Transverse colon (tissue), 4 donors: ENCODE measurements at regions not wholly inside any gene's neighbourhood (a gene's known extent, or its start where the extent isn't known, plus 50 kb on each side); places are given as distances from the start of the nearest gene placed in this dataset.
A peak's percentile ranks its signal among the peaks of the same experiment; 100 is the strongest.
"Not testable (repeated sequence)": the region's sequence is repeated elsewhere in the genome, so short reads cannot be mapped to it uniquely, and the experiment has no call there.

ENCODE experiments used
- DNase-seq: peaks from one replicate; pipeline ENCODE4 v3.0.0-alpha.2; 2019
- H3K27ac ChIP-seq, 4 donors: fragments of 200-600 bp; sonication (generic); 2 replicates each; pipeline ENCODE4 v1.5.1; 2016 to 2018; ENCODE audit warnings: inconsistent platforms in 4 of 4
- H3K27me3 ChIP-seq: fragments of 200-600 bp; sonication (generic); 2 replicates; pipeline ENCODE4 v1.5.1; 2017; ENCODE audit warnings: inconsistent platforms
- H3K36me3 ChIP-seq, 4 donors: fragments of 200-600 bp; sonication (generic); 2 replicates each; pipeline ENCODE4 v1.5.1; 2017 to 2019; ENCODE audit warnings: inconsistent platforms in 4 of 4
- H3K4me1 ChIP-seq, 4 donors: fragments of 200-600 bp; sonication (generic); 2 replicates each; pipeline ENCODE4 v1.5.1; 2017 to 2020; ENCODE audit warnings: inconsistent platforms in 4 of 4
- H3K4me3 ChIP-seq, 4 donors: fragments of 200-600 bp; sonication (generic); 1 replicate in 1 of 4; 2 replicates in 3 of 4; pipeline versions ENCODE4 v1.5.1 to v1.6.1; 2017 to 2019; ENCODE audit warnings: inconsistent platforms in 4 of 4
- H3K9me3 ChIP-seq, 2 donors: fragments of 200-600 bp; sonication (generic); 2 replicates each; pipeline ENCODE4 v1.5.1; 2017 to 2019; ENCODE audit warnings: inconsistent platforms in 2 of 2
- CTCF ChIP-seq, 5 experiments: fragments of 200-600 bp in 3 of 5; fragments of 450-650 bp in 2 of 5; sonication (generic) in 3 of 5; IDR thresholded peaks; 1 replicate in 2 of 5; 2 replicates in 3 of 5; pipeline ENCODE4 v1.5.1; 2016 to 2017; ENCODE audit warnings: antibody characterized with exemption in 5 of 5, inconsistent platforms in 3 of 5, mild to moderate bottlenecking in 2 of 5, moderate library complexity in 1 of 5
- EP300 ChIP-seq: sonication (generic); formaldehyde crosslinking; IDR thresholded peaks from one replicate; pipeline ENCODE4 v1.6.1; 2017; ENCODE audit warnings: antibody characterized with exemption, low read depth
- POLR2A ChIP-seq: fragments of 450-650 bp; IDR thresholded peaks from one replicate; pipeline ENCODE4 v1.6.1; 2016; ENCODE audit warnings: antibody characterized with exemption, mild to moderate bottlenecking, moderate library complexity
- POLR2AphosphoS5 ChIP-seq, 3 donors: sonication (generic); formaldehyde crosslinking; IDR thresholded peaks; one replicate each; pipeline ENCODE4 v1.6.1; 2016; ENCODE audit warnings: antibody characterized with exemption in 3 of 3
- WGBS, 2 donors: methylation state at CpG; one replicate each; pipeline ENCODE4 v1.1.5; 2018; ENCODE audit warnings: low coverage in 1 of 2; 5-methylcytosine and 5-hydroxymethylcytosine counted together
- in situ Hi-C, 4 donors: fragments of 200-750 bp; cut with MboI; loops; one replicate each; pipeline versions ENCODE4 v1.15.0 to v1.15.1; 2017; ENCODE audit warnings: low sequenced_read_pairs in 3 of 4, low pct_ligation_motif_present in 1 of 4, low pct_unique_long_range_greater_than_20kb in 1 of 4
- intact Hi-C: fragments of 100-400 bp; cut with DNase I; formaldehyde crosslinking; loops from one replicate; pipeline ENCODE4 v1.15.1; 2023; ENCODE audit warnings: low total_unique reads

DNA sequence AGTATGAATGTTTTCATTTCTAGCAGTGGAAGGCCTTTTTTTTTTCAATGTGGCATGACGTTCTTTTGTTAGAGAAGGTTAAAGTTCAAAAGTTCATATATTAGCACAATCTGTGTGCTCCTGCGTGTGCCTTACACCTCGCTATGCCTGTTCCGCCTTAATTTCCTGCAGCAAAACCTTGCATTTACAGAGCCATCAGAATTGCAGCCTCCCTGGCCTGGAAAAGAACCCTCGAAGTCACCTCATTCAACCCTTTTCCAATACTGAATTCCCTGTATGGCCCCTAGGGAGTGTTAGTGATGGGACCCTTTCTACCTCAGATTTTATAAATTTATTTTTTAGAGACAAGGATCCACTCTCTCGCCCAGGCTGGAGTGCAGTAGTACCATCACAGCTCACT lies 103.5 kb upstream of the ZNF438 start:
- in situ Hi-C loops, result loop anchor here in 1 of 4 donors (25.0 kb wide), 1 partner anchor 627 kb away; no protein-coding TSS in a partner anchor
- H3K27ac ChIP-seq, result peak overlapping the region in 3 of 4 donors; percentile 84 to 87 (median 87)
- intact Hi-C loops, result loop anchor here (10.0 kb wide), 1 partner anchor 350 kb away; no protein-coding TSS in a partner anchor

DNA sequence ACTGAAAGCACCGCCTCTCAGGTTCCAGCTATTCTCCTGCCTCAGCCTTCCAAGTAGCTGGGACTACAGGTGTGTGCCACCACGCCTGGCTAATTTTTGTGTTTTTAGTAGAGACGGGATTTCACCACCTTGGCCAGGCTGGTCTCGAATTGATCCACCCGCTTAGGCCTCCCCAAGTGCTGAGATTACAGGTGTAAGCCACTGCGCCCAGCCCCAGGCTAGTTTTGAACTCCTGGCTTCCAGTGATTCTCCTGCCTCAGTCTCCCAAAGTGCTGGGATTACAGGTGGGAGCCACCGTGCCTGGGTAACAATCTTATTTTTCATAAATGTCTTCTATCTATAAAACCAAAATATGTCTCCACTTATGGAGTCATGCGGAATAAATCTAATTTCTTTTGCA lies 104.1 kb upstream of the ZNF438 start:
- not testable (repeated sequence) for H3K36me3 ChIP-seq, H3K27me3 ChIP-seq, DNase-seq, H3K9me3 ChIP-seq, H3K4me3 ChIP-seq
- Histone ChIP-seq H3K27ac (peak overlapping the region in 2 of 4 donors; percentile 16 to 87), H3K4me1 (peaks cover 5 to 24% (median 21%) of the 10 kb centered on the region in 4 donors)
- in situ Hi-C loops (loop anchor here in 1 of 4 donors (25.0 kb wide), 1 partner anchor 627 kb away; no protein-coding TSS in a partner anchor), intact Hi-C loops (loop anchor here (10.0 kb wide), 1 partner anchor 351 kb away; no protein-coding TSS in a partner anchor)
- 95 to 100% methylated on average over 1 to 8 of the region's 8 CpGs for WGBS, 2 donors

More for the DNA sequence above, 103.5 kb upstream of the ZNF438 start:
- H3K36me3 ChIP-seq, result no peaks in the 10 kb centered on the region
- WGBS, 2 donors, result 43 to 76% methylated on average over 4 to 6 of the region's 6 CpGs
- no peaks in the 10 kb centered on the region for H3K9me3 ChIP-seq
- no peaks in the 10 kb centered on the region for H3K27me3 ChIP-seq
- H3K4me3 ChIP-seq, result no peak overlapping the region
- DNase-seq, result no peak
- H3K4me1 ChIP-seq, result peaks cover 5 to 24% (median 21%) of the 10 kb centered on the region in 4 donors
- TF ChIP-seq POLR2AphosphoS5 (IDR thresholded peaks at IDR 0.05), result no peak
- TF ChIP-seq EP300, result no peak
- TF ChIP-seq POLR2A, result no peak
- TF ChIP-seq CTCF (IDR thresholded peaks at IDR 0.05), result no peak

- WGBS, 2 donors, result 61 to 67% methylated on average over 4 of the region's 4 CpGs
Measured at GRCh38 chr10:31136386-31136785, 104.7 kb upstream of the ZNF438 start.

DNA sequence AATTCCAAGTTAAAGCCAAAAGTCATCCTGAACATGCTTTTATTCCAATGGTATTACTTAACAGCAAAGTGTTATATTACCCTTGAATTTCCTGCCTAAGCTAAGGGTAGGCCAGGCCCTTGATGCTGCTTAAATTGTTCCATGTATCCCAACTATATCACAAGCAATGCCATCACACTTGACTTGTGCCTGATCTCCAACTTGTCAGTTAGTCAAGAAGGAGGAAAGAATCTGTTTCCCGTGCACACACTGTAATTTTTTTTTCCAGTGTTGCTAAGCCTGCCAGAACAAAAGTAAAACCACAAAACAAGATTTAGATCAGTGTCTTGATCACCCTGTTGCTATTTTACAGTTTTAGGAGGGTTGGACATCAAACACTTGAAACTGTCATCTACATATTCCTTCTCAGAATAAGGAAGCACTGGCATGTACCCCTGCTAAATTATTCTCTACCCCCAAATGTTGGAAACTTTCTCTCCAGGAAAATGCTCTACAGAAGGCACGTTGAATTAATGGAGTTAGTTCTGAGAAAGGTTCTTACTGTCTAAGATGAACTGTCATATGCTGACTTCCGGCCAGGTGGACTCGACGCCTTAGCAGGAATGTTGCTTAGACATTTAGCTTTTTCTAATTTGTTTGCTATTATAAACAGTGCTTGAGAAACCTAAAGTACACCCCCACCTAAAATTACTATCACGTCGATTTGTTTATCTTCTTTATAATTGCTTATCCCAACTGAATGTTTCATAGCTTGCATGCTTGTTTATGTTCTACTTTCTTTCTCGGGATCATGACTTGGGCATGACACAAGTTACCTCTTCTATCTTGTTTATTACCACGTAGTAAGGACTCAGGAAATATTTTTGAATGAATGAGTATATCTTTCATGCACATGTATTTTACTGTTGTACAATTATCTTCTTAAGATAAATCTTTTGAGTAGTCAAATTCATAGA lies 105.5 kb upstream of the ZNF438 start:
- Histone ChIP-seq H3K4me1 (peaks cover 5 to 24% (median 21%) of the 10 kb centered on the region in 4 donors), H3K27ac (peak overlapping the region; percentile 13 to 50 (median 38)), H3K36me3 (no peaks in the 10 kb centered on the region), H3K27me3 (no peaks in the 10 kb centered on the region), H3K4me3 (no peak overlapping the region), H3K9me3 (no peaks in the 10 kb centered on the region)
- no peak for DNase-seq
- intact Hi-C loops, result loop anchor here (10.0 kb wide), 1 partner anchor 352 kb away; no protein-coding TSS in a partner anchor
- 39 to 56% methylated on average over 9 of the region's 9 CpGs for WGBS, 2 donors
- in situ Hi-C loops, result loop anchor here in 1 of 4 donors (25.0 kb wide), 1 partner anchor 625 kb away; no protein-coding TSS in a partner anchor
- TF ChIP-seq CTCF (IDR thresholded peaks at IDR 0.05), result no peak

More at GRCh38 chr10:31136386-31136785, 104.7 kb upstream of the ZNF438 start:
- in situ Hi-C loops (loop anchor here in 1 of 4 donors (25.0 kb wide), 1 partner anchor 626 kb away; no protein-coding TSS in a partner anchor), intact Hi-C loops (loop anchor here (10.0 kb wide), 1 partner anchor 352 kb away; no protein-coding TSS in a partner anchor)
- no peaks in the 10 kb centered on the region for H3K9me3 ChIP-seq
- H3K4me3 ChIP-seq, result no peak overlapping the region
- peak overlapping the region; percentile 13 to 50 (median 38) for H3K27ac ChIP-seq
- no peak for TF ChIP-seq POLR2A
- no peak for TF ChIP-seq POLR2AphosphoS5 (IDR thresholded peaks at IDR 0.05)
- no peak for TF ChIP-seq CTCF (IDR thresholded peaks at IDR 0.05)
- TF ChIP-seq EP300, result no peak
- peaks cover 5 to 24% (median 21%) of the 10 kb centered on the region in 4 donors for H3K4me1 ChIP-seq
- no peak for DNase-seq
- H3K36me3 ChIP-seq, result no peaks in the 10 kb centered on the region
- H3K27me3 ChIP-seq, result no peaks in the 10 kb centered on the region
